GM19023 (cell line): ENCODE measurements at regions not wholly inside any gene's neighbourhood (a gene's known extent, or its start where the extent isn't known, plus 50 kb on each side); places are given as distances from the start of the nearest gene placed in this dataset.

ENCODE experiments used
- ATAC-seq: cut with Tn5 transposase; IDR thresholded peaks from one replicate; pipeline ENCODE4 v1.9.1; 2021; ENCODE audit warnings: mild to moderate bottlenecking, moderate library complexity; ENCODE audit not compliant: unreplicated experiment

- ATAC-seq: no peak
These were observed 195.2 kb upstream of the RAB4A start for GRCh38 chr1:229075716-229076115.

GRCh38 chr1:229076195-229076594 is 194.7 kb upstream of the RAB4A start:
- no peak for ATAC-seq

- ATAC-seq: no peak
These were observed 191.8 kb upstream of the RAB4A start for GRCh38 chr1:229079016-229079595.

- no peak for ATAC-seq
These were observed 190.6 kb upstream of the RAB4A start for GRCh38 chr1:229080361-229080760.

GRCh38 chr1:229085291-229085690 is 185.6 kb upstream of the RAB4A start:
- no peak for ATAC-seq

- no peak for ATAC-seq
These were observed 184.8 kb upstream of the RAB4A start for GRCh38 chr1:229086091-229086490.

DNA sequence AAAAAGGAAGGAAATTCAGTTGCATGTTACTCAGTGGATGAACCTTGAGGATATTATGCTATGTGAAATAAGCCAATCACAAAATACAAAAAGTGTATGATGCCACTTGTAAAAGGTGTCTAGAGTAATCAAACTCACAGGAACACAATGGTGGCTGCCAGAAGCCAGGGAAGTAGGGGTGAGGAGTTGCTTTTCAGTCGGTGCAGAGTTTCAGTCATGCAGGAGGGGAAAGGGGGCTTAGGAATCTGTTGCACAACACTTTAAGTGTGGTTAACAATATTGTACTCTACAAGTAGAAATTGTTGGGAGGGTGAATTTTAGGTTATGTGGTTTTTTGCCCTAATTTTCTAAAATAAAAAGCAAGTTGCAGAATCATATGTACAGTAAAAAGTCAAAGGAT is 184.2 kb upstream of the RAB4A start:
- no peak for ATAC-seq

- no peak for ATAC-seq
These were observed 183.6 kb upstream of the RAB4A start for GRCh38 chr1:229087339-229087738.

DNA sequence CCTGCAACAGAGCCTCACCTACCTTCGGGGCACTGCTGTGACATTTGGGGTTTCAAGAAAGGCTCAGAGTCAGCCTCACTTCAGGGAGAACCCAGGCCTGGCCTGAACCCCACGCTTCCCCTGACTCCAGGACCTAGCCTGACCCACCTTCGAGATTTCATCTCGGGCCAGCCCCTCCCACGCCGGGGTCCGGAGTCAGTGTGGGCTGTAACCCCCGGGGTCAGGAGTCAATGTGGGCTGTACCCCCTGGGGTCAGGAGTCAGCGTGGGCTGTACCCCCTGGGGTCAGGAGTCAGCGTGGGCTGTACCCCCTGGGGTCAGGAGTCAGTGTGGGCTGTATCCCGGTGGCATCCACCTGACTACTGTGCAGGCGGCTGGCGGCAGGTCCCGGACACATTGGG is 183.0 kb upstream of the RAB4A start:
- no peak for ATAC-seq

DNA sequence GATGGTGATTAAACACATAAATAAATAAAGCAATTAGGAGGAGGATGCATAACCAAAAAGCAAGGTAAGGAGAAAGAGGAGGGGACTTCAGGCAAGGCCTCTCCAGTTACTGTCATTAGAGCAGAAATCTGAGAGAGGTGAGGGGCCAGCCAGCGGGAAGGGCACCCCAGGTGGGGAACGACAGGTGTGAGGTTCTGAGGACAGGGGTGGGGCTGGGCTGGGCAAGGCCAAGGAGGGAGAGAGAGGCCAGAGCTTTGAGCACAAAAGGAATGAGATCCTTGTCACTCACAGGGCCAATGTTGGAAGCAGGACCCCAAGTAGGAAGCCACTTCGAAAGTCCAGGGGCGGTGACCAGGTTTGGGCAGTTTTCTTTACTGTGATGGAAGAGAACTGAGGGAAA is 182.2 kb upstream of the RAB4A start:
- no peak for ATAC-seq

- no peak for ATAC-seq
These were observed 181.2 kb upstream of the RAB4A start for GRCh38 chr1:229089586-229090208.

DNA sequence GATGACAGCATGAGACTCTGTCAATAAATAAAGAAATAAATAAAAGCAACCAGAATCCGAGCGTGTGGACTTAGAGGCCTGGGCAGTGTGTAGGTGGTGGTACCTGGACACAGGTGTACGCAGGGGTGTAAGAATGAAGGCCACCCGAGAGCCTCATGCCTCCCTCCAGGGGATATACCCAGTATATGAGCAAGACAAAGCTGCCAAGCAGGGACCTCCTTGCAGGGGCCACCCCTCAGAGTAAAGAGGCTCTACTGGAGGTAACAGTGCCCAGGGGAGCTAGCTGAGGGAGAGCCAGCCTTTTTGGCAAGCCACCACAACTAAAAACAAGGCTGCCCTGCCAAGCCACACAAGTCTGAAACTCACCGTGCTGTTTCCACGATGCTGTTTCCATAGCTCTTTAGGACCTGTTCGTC is 179.2 kb upstream of the RAB4A start:
- ATAC-seq: no peak

DNA sequence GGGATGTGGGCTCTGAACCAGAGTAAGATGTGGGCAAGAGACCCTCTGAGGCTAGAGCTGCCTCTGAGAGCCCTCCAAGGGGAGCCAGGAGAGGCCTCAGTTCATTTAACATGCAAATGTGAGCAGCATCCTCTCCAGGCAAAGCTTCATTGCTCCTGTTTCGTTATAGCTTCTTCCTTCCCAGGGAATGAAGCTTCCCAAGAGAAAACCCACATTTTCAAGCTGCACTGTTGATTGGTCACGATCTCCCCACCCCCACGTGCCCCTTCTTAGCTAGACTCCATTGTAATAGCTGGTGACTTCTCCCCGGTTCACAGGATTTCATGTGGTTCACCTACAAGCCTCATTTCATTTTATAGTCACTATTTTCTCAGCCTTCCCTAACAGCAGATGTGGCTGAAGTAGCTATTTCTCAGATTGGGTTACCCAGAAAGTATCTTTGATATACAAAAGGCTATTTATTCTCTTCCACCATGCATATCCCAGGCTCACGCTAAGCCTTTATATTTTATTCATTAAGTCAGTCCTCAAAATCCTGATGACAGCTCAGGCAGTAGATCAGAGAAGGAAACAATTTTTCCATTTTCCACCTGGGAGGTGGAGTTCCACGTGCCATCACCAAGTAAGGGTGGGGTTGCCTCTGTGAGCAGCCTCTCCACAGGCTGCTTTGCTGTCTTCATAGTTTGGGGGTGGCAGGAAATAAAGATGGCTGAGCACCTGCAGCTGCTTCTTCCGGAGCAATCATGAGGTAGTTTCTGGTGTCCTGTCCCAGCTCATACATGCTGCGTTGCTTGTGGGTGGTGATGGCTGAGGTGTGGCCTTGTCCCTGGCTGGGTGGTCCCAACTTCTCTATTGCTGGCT is 178.3 kb upstream of the RAB4A start:
- no peak for ATAC-seq

DNA sequence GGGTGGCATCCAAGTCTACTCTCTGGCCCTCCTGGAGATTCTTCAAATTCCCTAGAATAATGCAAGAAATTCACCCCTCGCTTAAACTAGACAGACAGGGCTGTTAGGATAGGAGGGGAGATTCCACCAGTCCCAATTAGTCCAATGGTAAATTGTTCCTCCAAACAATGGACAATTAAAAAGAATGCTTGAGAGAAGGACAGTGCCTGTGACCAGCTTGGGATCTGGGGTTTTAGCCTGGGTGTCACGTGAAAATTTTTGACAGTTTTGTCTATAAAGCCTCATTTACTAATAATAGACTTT is 177.7 kb upstream of the RAB4A start:
- ATAC-seq: no peak

DNA sequence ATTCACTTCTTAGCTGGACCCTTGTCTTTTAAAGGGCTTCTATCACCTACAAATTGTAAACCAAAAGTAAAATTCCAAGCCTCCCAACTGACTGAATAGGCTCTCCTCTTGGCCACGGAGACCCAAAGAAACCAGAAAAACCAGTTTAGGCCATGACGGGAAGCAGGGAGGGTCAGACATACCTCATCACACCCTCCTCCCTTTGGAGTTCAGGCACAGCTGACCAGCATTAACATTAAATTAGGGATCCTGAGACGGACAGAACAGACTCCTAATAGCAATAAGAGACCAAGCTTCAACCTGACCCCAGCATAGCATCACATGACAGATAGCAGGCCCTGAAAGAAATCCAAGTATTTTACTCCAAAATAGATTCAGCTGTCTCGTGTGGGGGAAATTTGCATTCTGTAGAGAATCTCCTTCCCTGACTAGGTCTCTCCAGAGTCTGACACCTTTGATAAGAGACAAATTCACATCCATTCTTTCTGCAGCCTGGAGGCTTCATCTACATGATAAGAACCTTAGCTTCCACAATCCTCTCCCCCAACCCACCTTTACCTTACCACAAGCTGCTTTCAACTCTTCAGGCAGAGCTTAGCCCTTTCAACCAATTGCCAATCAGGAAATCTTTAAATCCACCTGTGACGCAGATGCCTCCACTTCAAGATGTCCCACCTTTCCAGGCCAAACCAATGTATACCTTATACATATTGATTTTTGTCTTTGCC is 177.1 kb upstream of the RAB4A start:
- ATAC-seq: no peak

- ATAC-seq: no peak
These were observed 176.2 kb upstream of the RAB4A start for GRCh38 chr1:229094476-229095311.

GRCh38 chr1:229095325-229095724 is 175.6 kb upstream of the RAB4A start:
- ATAC-seq: no peak

DNA sequence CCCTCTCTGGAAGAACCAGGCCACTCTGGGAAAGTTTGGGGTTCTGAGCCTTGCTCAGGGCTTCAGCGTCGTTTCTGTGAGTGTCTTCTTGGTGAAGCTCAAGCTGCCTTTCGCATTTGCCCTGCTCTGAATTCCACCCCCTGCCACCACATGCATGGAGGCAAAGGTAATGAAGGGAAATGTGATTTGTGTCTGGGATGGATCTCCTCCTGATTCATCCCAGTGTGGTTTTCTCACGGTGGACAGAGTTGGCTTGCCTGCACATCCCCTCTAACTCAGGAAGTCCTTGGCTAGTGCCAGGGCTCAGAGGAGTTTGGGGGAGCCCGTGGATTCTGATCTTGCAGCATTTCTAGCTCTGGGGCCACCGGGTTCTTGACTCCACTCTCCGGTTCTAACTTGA is 173.6 kb upstream of the RAB4A start:
- ATAC-seq: no peak

DNA sequence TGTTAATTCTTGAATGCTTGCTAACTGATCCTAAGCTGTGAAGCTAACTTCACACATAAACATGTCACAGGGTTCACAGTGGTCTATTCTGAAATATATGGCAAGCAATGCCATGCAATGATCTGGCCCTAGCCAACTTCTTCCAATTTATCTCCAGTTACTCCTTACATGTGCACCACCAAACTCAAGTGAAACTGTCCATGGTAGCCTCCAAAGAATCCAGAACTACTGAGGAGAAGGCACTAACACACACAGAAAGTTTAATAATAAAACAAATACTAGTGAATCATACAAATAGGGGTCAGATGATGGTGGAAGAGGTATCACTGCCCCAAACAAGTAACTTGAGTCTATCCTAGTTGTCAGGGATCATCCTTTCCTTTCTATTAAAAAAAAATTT is 172.6 kb upstream of the RAB4A start:
- no peak for ATAC-seq

DNA sequence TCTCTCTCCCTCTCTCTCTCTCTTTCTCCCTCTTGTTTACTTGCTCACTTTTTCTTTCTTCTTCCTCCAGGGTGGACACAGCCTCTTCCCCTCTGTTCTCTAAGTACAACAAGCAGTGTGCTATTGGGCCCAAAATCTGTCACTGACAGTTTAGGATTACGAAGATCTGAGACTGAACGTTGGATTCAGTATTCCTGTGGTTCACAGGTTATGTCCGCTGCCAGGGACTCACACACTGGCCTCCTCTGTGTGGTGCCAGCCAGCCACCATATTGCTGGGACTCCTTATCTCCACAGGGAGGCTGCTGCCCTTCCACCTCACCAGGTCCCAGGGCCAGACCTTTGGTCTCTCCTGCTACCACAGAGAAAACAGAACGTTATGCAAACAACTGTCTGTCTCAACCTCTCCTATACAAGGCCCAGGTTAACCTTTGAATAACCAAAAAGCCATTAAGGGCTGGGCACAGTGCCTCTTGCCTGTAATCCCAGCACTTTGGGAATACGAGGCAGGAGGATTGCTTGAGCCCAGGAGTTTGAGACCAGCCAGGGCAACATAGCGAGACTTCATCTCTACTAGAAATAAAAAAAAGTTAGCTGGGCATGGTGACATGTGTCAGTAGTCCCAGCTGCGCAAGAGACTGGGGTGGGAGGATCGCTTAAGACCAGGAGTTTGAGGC is 171.9 kb upstream of the RAB4A start:
- no peak for ATAC-seq
